Endothelial cell of umbilical vein (primary cell): ENCODE measurements at regions not wholly inside any gene's neighbourhood (a gene's known extent, or its start where the extent isn't known, plus 50 kb on each side); places are given as distances from the start of the nearest gene placed in this dataset.

ENCODE experiments used
- CTCF ChIP-seq, 2 donors: IDR thresholded peaks; 1 replicate in 1 of 2; 2 replicates in 1 of 2; pipeline ENCODE4 v1.5.1; 2011; ENCODE audit warnings: low read length in 2 of 2, mild to moderate bottlenecking in 2 of 2, moderate library complexity in 2 of 2, control low read depth in 1 of 2, inconsistent platforms in 1 of 2, low read depth in 1 of 2; ENCODE audit not compliant: insufficient read depth in 1 of 2; ENCODE audit errors: extremely low read depth in 1 of 2
- POLR2A ChIP-seq: IDR thresholded peaks from 2 replicates; pipeline ENCODE4 v1.6.1; 2012; ENCODE audit warnings: low read depth, mild to moderate bottlenecking, control low read depth, low read length

GRCh38 chr3:152208439-152208838, 60.3 kb upstream of the MBNL1 start:
- TF ChIP-seq POLR2A, result no peak
- no peak for TF ChIP-seq CTCF (IDR thresholded peaks at IDR 0.05; ENCODE audit: extremely low read depth in 1 of 2, insufficient read depth in 1 of 2, low read depth in 1 of 2, low read length in 2 of 2)
